AG09319 (cell line): ENCODE measurements at regions not wholly inside any gene's neighbourhood (a gene's known extent, or its start where the extent isn't known, plus 50 kb on each side); places are given as distances from the start of the nearest gene placed in this dataset.

Experiments used
- DNase-seq: peaks from one replicate; pipeline ENCODE4 v3.0.0-alpha.2; 2010; ENCODE audit warnings: low read depth; ENCODE audit errors: extremely low read depth
- CTCF ChIP-seq: IDR thresholded peaks from 2 replicates; pipeline ENCODE4 v1.5.1; 2011; ENCODE audit warnings: low read depth, mild to moderate bottlenecking, inconsistent platforms, low read length, moderate library complexity

GRCh38 chr16:26598998-26599784 is 467.5 kb upstream of the C16orf82 start:
- DNase-seq: no peak
- TF ChIP-seq CTCF: no peak

- TF ChIP-seq CTCF: no peak
- DNase-seq: no peak
Measured at GRCh38 chr16:26599785-26600104, 467.0 kb upstream of the C16orf82 start.

GRCh38 chr16:26601335-26601734 is 465.4 kb upstream of the C16orf82 start:
- no peak for DNase-seq
- no peak for TF ChIP-seq CTCF

GRCh38 chr16:26605626-26606271 is 461.0 kb upstream of the C16orf82 start:
- no peak for TF ChIP-seq CTCF
- DNase-seq: no peak

GRCh38 chr16:26606381-26607150 is 460.2 kb upstream of the C16orf82 start:
- no peak for DNase-seq
- TF ChIP-seq CTCF: no peak

GRCh38 chr16:26614237-26614841 is 452.4 kb upstream of the C16orf82 start:
- no peak for TF ChIP-seq CTCF
- no peak for DNase-seq
